HCT116 (cell line): ENCODE measurements at regions not wholly inside any gene's neighbourhood (a gene's known extent, or its start where the extent isn't known, plus 50 kb on each side); places are given as distances from the start of the nearest gene placed in this dataset.

ENCODE experiments used
- ATAC-seq: fragments of 200-7000 bp; cut with Tn5 transposase; 2 replicates; pipeline ENCODE4 v1.9.1; 2020; ENCODE audit warnings: mild to moderate bottlenecking, moderate library complexity
- BruUV-seq: library from RNA; stranded (reverse); fragments of 400-500 nt; replicated peaks from 2 replicates; lab custom pipeline; 2021; lab: Mats Ljungman, UMichigan
- CTCF ChIA-PET: fragments of 300-600 bp; sonication (Branson Sonifier 250); formaldehyde crosslinking; loops from one replicate; lab custom pipeline; 2021; ENCODE audit warnings: antibody characterized with exemption; lab: Charles Lee
- POLR2A ChIA-PET: fragments of 300-600, 350-600 bp; sonication (Branson Sonifier 250); formaldehyde crosslinking; loops from one replicate; lab custom pipeline; 2021; ENCODE audit warnings: antibody characterized with exemption; lab: Charles Lee
- RAD21 ChIA-PET, 2 experiments: fragments of 300-600 bp; sonication (Branson Sonifier 250); formaldehyde crosslinking; loops; one replicate each; lab custom pipeline; 2023; ENCODE audit warnings: low total read pairs in 2 of 2; ENCODE audit not compliant: uncharacterized antibody in 2 of 2, unreplicated experiment in 2 of 2, low non-redundant PET in 1 of 2; lab: Charles Lee
- DNase-seq: peaks from one replicate; pipeline ENCODE4 v3.0.0-alpha.2; 2010; ENCODE audit warnings: low read depth, low spot score
- H2AFZ ChIP-seq: fragments of 200-600 bp; shearing (Covaris generic), sonication (generic); 2 replicates; pipeline ENCODE4 v1.6.1; 2017; ENCODE audit warnings: low read depth, mixed run types, mixed read lengths, antibody characterized with exemption, low read length; ENCODE audit not compliant: poor library complexity, severe bottlenecking
- H3K27ac ChIP-seq: 2 replicates; pipeline ENCODE4 v1.5.1; 2012; ENCODE audit warnings: low read depth, low read length
- H3K27me3 ChIP-seq: fragments of 200-600 bp; sonication (generic); 2 replicates; pipeline ENCODE4 v1.6.1; 2016; ENCODE audit warnings: mixed run types, low read length, mixed read lengths; ENCODE audit not compliant: insufficient read depth
- H3K36me3 ChIP-seq, 2 experiments: fragments of 200-500 bp in 1 of 2; fragments of 200-600 bp in 1 of 2; sonication (Bioruptor generic) in 1 of 2; sonication (generic) in 1 of 2; 2 replicates each; pipeline versions ENCODE4 v1.5.1 to v1.6.1; 2014 to 2016; ENCODE audit warnings: low read length in 2 of 2, inconsistent platforms in 1 of 2, mixed read lengths in 1 of 2, mixed run types in 1 of 2; ENCODE audit not compliant: insufficient read depth in 2 of 2, control insufficient read depth in 1 of 2
- H3K4me1 ChIP-seq, 2 experiments: fragments of 200-600 bp in 1 of 2; sonication (generic) in 1 of 2; 2 replicates each; pipeline versions ENCODE4 v1.5.1 to v1.6.1; 2012 to 2017; ENCODE audit warnings: low read length in 2 of 2, inconsistent platforms in 1 of 2, mild to moderate bottlenecking in 1 of 2, mixed read lengths in 1 of 2, mixed run types in 1 of 2, moderate library complexity in 1 of 2; ENCODE audit not compliant: insufficient read depth in 2 of 2, control insufficient read depth in 1 of 2
- H3K4me2 ChIP-seq: fragments of 200-600 bp; sonication (generic); 2 replicates; pipeline ENCODE4 v1.6.1; 2017; ENCODE audit warnings: mixed run types, low read length, mixed read lengths
- H3K4me3 ChIP-seq, 2 experiments: fragments of 200-600 bp in 1 of 2; sonication (generic) in 1 of 2; replicated peaks in 1 of 2; 2 replicates each; pipeline ENCODE4 v1.5.1; 2011 to 2016; ENCODE audit warnings: low read length in 2 of 2, control low read depth in 1 of 2, low read depth in 1 of 2, mild to moderate bottlenecking in 1 of 2, mixed read lengths in 1 of 2, mixed run types in 1 of 2
- H3K79me2 ChIP-seq: fragments of 200-600 bp; sonication (generic); 2 replicates; pipeline ENCODE4 v1.6.1; 2017; ENCODE audit warnings: mild to moderate bottlenecking, mixed run types, low read length, moderate library complexity, mixed read lengths; ENCODE audit not compliant: insufficient read depth
- H3K9ac ChIP-seq: fragments of 200-600 bp; sonication (generic); 2 replicates; pipeline ENCODE4 v1.6.1; 2016; ENCODE audit warnings: low read length, mixed read lengths
- H3K9me2 ChIP-seq: fragments of 200-600 bp; sonication (generic), shearing (Covaris generic); 2 replicates; pipeline ENCODE4 v1.6.1; 2017; ENCODE audit warnings: mixed run types, mild to moderate bottlenecking, moderate library complexity; ENCODE audit not compliant: insufficient read depth
- H3K9me3 ChIP-seq, 2 experiments: fragments of 200-500 bp in 1 of 2; fragments of 200-600 bp in 1 of 2; sonication (Bioruptor generic) in 1 of 2; sonication (generic) in 1 of 2; 2 replicates each; pipeline ENCODE4 v1.6.1; 2014 to 2017; ENCODE audit warnings: low read length in 2 of 2, mixed read lengths in 2 of 2, inconsistent platforms in 1 of 2, low read depth in 1 of 2, mild to moderate bottlenecking in 1 of 2, mixed run types in 1 of 2, moderate library complexity in 1 of 2; ENCODE audit not compliant: control insufficient read depth in 1 of 2, insufficient read depth in 1 of 2
- H4K20me1 ChIP-seq: fragments of 200-600 bp; sonication (generic), shearing (Covaris generic); 2 replicates; pipeline ENCODE4 v1.6.1; 2017; ENCODE audit warnings: mixed run types, mild to moderate bottlenecking, moderate library complexity; ENCODE audit not compliant: insufficient read depth
- CEBPB ChIP-seq: IDR thresholded peaks from 2 replicates; pipeline ENCODE4 v1.6.1; 2012; ENCODE audit warnings: low read depth
- EGR1 ChIP-seq: IDR thresholded peaks from 2 replicates; pipeline ENCODE4 v1.6.1; 2012; ENCODE audit warnings: low read depth
- POLR2AphosphoS5 ChIP-seq: IDR thresholded peaks from 2 replicates; pipeline ENCODE4 v1.6.1; 2011; ENCODE audit warnings: mild to moderate bottlenecking, low read depth, low read length, moderate library complexity
- SIN3A ChIP-seq: IDR thresholded peaks from 2 replicates; pipeline ENCODE4 v1.6.1; 2012; ENCODE audit warnings: low read depth
- TCF7L2 ChIP-seq: IDR thresholded peaks from 2 replicates; pipeline ENCODE4 v1.7.0; 2011; ENCODE audit warnings: borderline replicate concordance, inconsistent platforms; ENCODE audit not compliant: insufficient read depth, insufficient read length; ENCODE audit errors: extremely low read depth
- ZFX ChIP-seq: fragments of 450-650 bp; IDR thresholded peaks from 2 replicates; pipeline ENCODE4 v1.6.1; 2017
- intact Hi-C: fragments of 100-400 bp; cut with micrococcal nuclease; formaldehyde crosslinking; loops from 2 replicates; pipeline ENCODE4 v1.10.0; 2022

- ChIA-PET POLR2A (no interaction called here), CTCF (no interaction called here), RAD21 (no interaction called here)
- no peak overlapping the region for H2AFZ ChIP-seq
- H3K27me3 ChIP-seq: no peaks in the 10 kb centered on the region
- H3K27ac ChIP-seq: peak overlapping the region; percentile 87
- intact Hi-C loops: loop anchor here (5.0 kb wide), 1 partner anchor 476 kb away; no protein-coding TSS in a partner anchor
- DNase-seq (peak; percentile 49), ATAC-seq (peak; percentile 84)
- H3K9me3 ChIP-seq: no peaks in the 10 kb centered on the region
- no TSS peak for BruUV-seq
- peaks cover 7 to 27% of the 10 kb centered on the region in 2 experiments; a peak in 3 of 4 replicates for H3K36me3 ChIP-seq
- H3K9me2 ChIP-seq: no peaks in the 10 kb centered on the region
- peak overlapping the region; percentile 72 for H3K4me2 ChIP-seq
- no peak for TF ChIP-seq EGR1
- TF ChIP-seq TCF7L2: no peak
- peak; percentile 76 for TF ChIP-seq POLR2AphosphoS5
- 0 out of 2 replicates have a peak, but pooled peaks have one; percentile 28 for TF ChIP-seq ZFX
- peak overlapping the region; percentile 93 for H3K9ac ChIP-seq
- no peaks in the 10 kb centered on the region for H4K20me1 ChIP-seq
- peaks cover 47% of the 10 kb centered on the region for H3K79me2 ChIP-seq
- H3K4me3 ChIP-seq: peak overlapping the region; percentile 76 to 81
- H3K4me1 ChIP-seq: peaks cover 14 to 49% of the 10 kb centered on the region in 2 experiments
Observed at GRCh38 chrX:45851434-45851991, 650.8 kb upstream of the DIPK2B start.

- Histone ChIP-seq H3K4me1 (peaks cover 14 to 54% of the 10 kb centered on the region in 2 experiments), H3K4me3 (peak overlapping the region; percentile 76 to 81), H3K27ac (peak overlapping the region; percentile 87), H3K9ac (peak overlapping the region; percentile 93), H3K79me2 (peaks cover 53% of the 10 kb centered on the region), H3K27me3 (no peaks in the 10 kb centered on the region), H3K9me3 (no peaks in the 10 kb centered on the region), H3K36me3 (peaks cover 7 to 30% of the 10 kb centered on the region in 2 experiments; a peak in 3 of 4 replicates), H3K4me2 (peak overlapping the region; percentile 72), H3K9me2 (no peaks in the 10 kb centered on the region), H2AFZ (no peak overlapping the region), H4K20me1 (no peaks in the 10 kb centered on the region)
- ATAC-seq (peak; percentile 41), DNase-seq (no peak)
- intact Hi-C loops: loop anchor here (5.0 kb wide), 1 partner anchor 476 kb away; no protein-coding TSS in a partner anchor
- TF ChIP-seq CEBPB (no peak), SIN3A (no peak)
- ChIA-PET POLR2A (no interaction called here), CTCF (no interaction called here), RAD21 (interaction anchor here in 1 of 2 experiments (1.1 kb wide), 1 partner anchor 27 kb away, joined by 3 read pairs; no protein-coding TSS in a partner anchor)
- BruUV-seq: no TSS peak
Observed at GRCh38 chrX:45850775-45851433, 650.2 kb upstream of the DIPK2B start.
